ENCODE measurements at regions not wholly inside any gene's neighbourhood (a gene's known extent, or its start where the extent isn't known, plus 50 kb on each side); places are given as distances from the start of the nearest gene placed in this dataset.

- DNase-seq: no peak
Observed at GRCh38 chr9:79170643-79171042, 401.1 kb upstream of the TLE4 start.

- DNase-seq: no peak
Observed at GRCh38 chr9:79173932-79174331, 397.8 kb upstream of the TLE4 start.

- no peak for DNase-seq
Observed at GRCh38 chr9:79176014-79176697, 395.6 kb upstream of the TLE4 start.

GRCh38 chr9:79184831-79185230, 386.9 kb upstream of the TLE4 start:
- DNase-seq: no peak

- no peak for DNase-seq
Observed at GRCh38 chr9:79185866-79186265, 385.9 kb upstream of the TLE4 start.

- DNase-seq: no peak
Observed at GRCh38 chr9:79189511-79189924, 382.2 kb upstream of the TLE4 start.

GRCh38 chr9:79193001-79193400, 378.8 kb upstream of the TLE4 start:
- DNase-seq: no peak

GRCh38 chr9:79193501-79194223, 378.1 kb upstream of the TLE4 start:
- DNase-seq: no peak

GRCh38 chr9:79195879-79196278, 375.9 kb upstream of the TLE4 start:
- no peak for DNase-seq

- no peak for DNase-seq
Observed at GRCh38 chr9:79196606-79197005, 375.2 kb upstream of the TLE4 start.

- no peak for DNase-seq
Observed at GRCh38 chr9:79200336-79200735, 371.4 kb upstream of the TLE4 start.

GRCh38 chr9:79201636-79202035, 370.1 kb upstream of the TLE4 start:
- DNase-seq: no peak

- DNase-seq: no peak
Observed at GRCh38 chr9:79208791-79209396, 362.9 kb upstream of the TLE4 start.

- no peak for DNase-seq
Observed at GRCh38 chr9:79210541-79211243, 361.1 kb upstream of the TLE4 start.

GRCh38 chr9:79213417-79214125, 358.2 kb upstream of the TLE4 start:
- DNase-seq: no peak

GRCh38 chr9:79215821-79216220, 355.9 kb upstream of the TLE4 start:
- no peak for DNase-seq

GRCh38 chr9:79220251-79220650, 351.5 kb upstream of the TLE4 start:
- no peak for DNase-seq

- DNase-seq: no peak
Observed at GRCh38 chr9:79220666-79221065, 351.1 kb upstream of the TLE4 start.

GRCh38 chr9:79221084-79221483, 350.7 kb upstream of the TLE4 start:
- DNase-seq: no peak

GRCh38 chr9:79222483-79222882, 349.3 kb upstream of the TLE4 start:
- no peak for DNase-seq

- DNase-seq: no peak
Observed at GRCh38 chr9:79224672-79225433, 346.9 kb upstream of the TLE4 start.

- DNase-seq: no peak
Observed at GRCh38 chr9:79233542-79233941, 338.2 kb upstream of the TLE4 start.
